Neural progenitor cell (in vitro differentiated cells): ENCODE measurements at regions not wholly inside any gene's neighbourhood (a gene's known extent, or its start where the extent isn't known, plus 50 kb on each side); places are given as distances from the start of the nearest gene placed in this dataset.
"Not testable (repeated sequence)": the region's sequence is repeated elsewhere in the genome, so short reads cannot be mapped to it uniquely, and the experiment has no call there.

Experiments used
- DNase-seq: peaks from one replicate; pipeline ENCODE4 v3.0.0-alpha.2; 2016; ENCODE audit warnings: low spot score
- H2AFZ ChIP-seq: fragments of 200-600 bp; sonication (generic); replicated peaks from 2 replicates; pipeline ENCODE4 v1.6.1; 2016; ENCODE audit warnings: antibody characterized with exemption
- H3F3A ChIP-seq: fragments of 200-600 bp; sonication (generic); 2 replicates; pipeline ENCODE4 v1.6.1; 2016; ENCODE audit warnings: antibody characterized with exemption, low read depth
- H3K27ac ChIP-seq: fragments of 200-600 bp; sonication (generic); 2 replicates; pipeline ENCODE4 v1.5.1; 2016; ENCODE audit warnings: mild to moderate bottlenecking
- H3K27me3 ChIP-seq: fragments of 200-600 bp; sonication (generic); 2 replicates; pipeline ENCODE4 v1.6.1; 2016; ENCODE audit warnings: mild to moderate bottlenecking, moderate library complexity
- H3K36me3 ChIP-seq: fragments of 200-600 bp; sonication (generic); 2 replicates; pipeline ENCODE4 v1.5.1; 2016
- H3K4me1 ChIP-seq: fragments of 200-600 bp; sonication (generic); 2 replicates; pipeline ENCODE4 v1.6.1; 2016; ENCODE audit warnings: mixed run types
- H3K4me2 ChIP-seq: fragments of 200-600 bp; sonication (generic); 2 replicates; pipeline ENCODE4 v1.6.1; 2016
- H3K4me3 ChIP-seq: fragments of 200-600 bp; sonication (generic); 2 replicates; pipeline ENCODE4 v1.5.1; 2016
- H3K79me2 ChIP-seq: fragments of 200-600 bp; sonication (generic); 2 replicates; pipeline ENCODE4 v1.6.1; 2016; ENCODE audit warnings: low read depth
- H3K9ac ChIP-seq: fragments of 200-600 bp; sonication (generic); 2 replicates; pipeline ENCODE4 v1.6.1; 2016
- H3K9me3 ChIP-seq: fragments of 200-600 bp; sonication (generic); 2 replicates; pipeline ENCODE4 v1.5.1; 2016; ENCODE audit warnings: low read depth
- H4K20me1 ChIP-seq: fragments of 200-600 bp; sonication (generic); 2 replicates; pipeline ENCODE4 v1.6.1; 2016; ENCODE audit warnings: low read depth
- H3K27ac Mint-ChIP-seq: 3 replicates; pipeline ENCODE4 v1.8.0; 2021; ENCODE audit warnings: mixed read lengths
- H3K27me3 Mint-ChIP-seq: 2 replicates; pipeline ENCODE4 v1.8.0; 2022; ENCODE audit warnings: low read depth, mild to moderate bottlenecking, inconsistent platforms, moderate library complexity, mixed read lengths; ENCODE audit not compliant: insufficient read depth
- H3K36me3 Mint-ChIP-seq: 3 replicates; pipeline ENCODE4 v1.8.0; 2021; ENCODE audit warnings: mixed read lengths
- H3K4me1 Mint-ChIP-seq: 3 replicates; pipeline ENCODE4 v1.8.0; 2021; ENCODE audit warnings: mixed read lengths
- H3K4me3 Mint-ChIP-seq: 3 replicates; pipeline ENCODE4 v1.8.0; 2021; ENCODE audit warnings: mild to moderate bottlenecking, moderate library complexity, mixed read lengths
- H3K9me3 Mint-ChIP-seq: 3 replicates; pipeline ENCODE4 v1.8.0; 2020; ENCODE audit warnings: mixed read lengths
- CTCF ChIP-seq: fragments of 200-600 bp; sonication (generic); IDR thresholded peaks from 2 replicates; pipeline ENCODE4 v1.5.1; 2017; ENCODE audit warnings: antibody characterized with exemption, mild to moderate bottlenecking
- EZH2 ChIP-seq: fragments of 200-600 bp; sonication (generic); IDR thresholded peaks from 2 replicates; pipeline ENCODE4 v1.6.1; 2017; ENCODE audit warnings: antibody characterized with exemption, mild to moderate bottlenecking, moderate library complexity
- EZH2phosphoT487 ChIP-seq: fragments of 200-600 bp; sonication (generic); IDR thresholded peaks from 2 replicates; pipeline ENCODE4 v1.6.1; 2017; ENCODE audit warnings: antibody characterized with exemption

- Histone ChIP-seq H3K9me3 (no peaks in the 10 kb centered on the region), H3F3A (no peaks in the 10 kb centered on the region), H3K4me2 (no peak overlapping the region), H3K36me3 (no peaks in the 10 kb centered on the region), H4K20me1 (no peaks in the 10 kb centered on the region), H3K79me2 (no peaks in the 10 kb centered on the region), H3K27me3 (no peaks in the 10 kb centered on the region), H3K4me1 (no peaks in the 10 kb centered on the region), H3K4me3 (no peak overlapping the region), H2AFZ (no peak overlapping the region), H3K27ac (no peak overlapping the region), H3K9ac (no peak overlapping the region)
- Mint-ChIP-seq H3K4me1 (peaks cover 4% of the 10 kb centered on the region), H3K27ac (no peak overlapping the region), H3K4me3 (no peak overlapping the region), H3K27me3 (peaks cover 2% of the 10 kb centered on the region), H3K9me3 (peaks cover 13% of the 10 kb centered on the region), H3K36me3 (no peaks in the 10 kb centered on the region)
- DNase-seq: peak; percentile 70
- TF ChIP-seq CTCF (peak; percentile 75), EZH2phosphoT487 (no peak), EZH2 (no peak)
Observed at GRCh38 chr15:98085003-98085639, 124.6 kb downstream of the ARRDC4 start.

GRCh38 chr15:98088307-98088945 lies 127.9 kb downstream of the ARRDC4 start:
- not testable (repeated sequence) for H3K4me3 ChIP-seq, H3K4me2 ChIP-seq, H3K79me2 ChIP-seq, H3K36me3 ChIP-seq, DNase-seq, H3F3A ChIP-seq, H3K4me3 Mint-ChIP-seq, H3K27me3 Mint-ChIP-seq, H3K27ac ChIP-seq, H3K27me3 ChIP-seq, H4K20me1 ChIP-seq, H3K4me1 ChIP-seq, H2AFZ ChIP-seq, H3K4me1 Mint-ChIP-seq, H3K9me3 ChIP-seq, H3K9ac ChIP-seq, H3K36me3 Mint-ChIP-seq, H3K27ac Mint-ChIP-seq
- peaks cover 15% of the 10 kb centered on the region for H3K9me3 Mint-ChIP-seq

GRCh38 chr15:98089352-98089751 lies 128.8 kb downstream of the ARRDC4 start:
- H3K79me2 ChIP-seq, H3K27ac ChIP-seq, H3K4me3 Mint-ChIP-seq, H3K27ac Mint-ChIP-seq, H3K4me1 ChIP-seq, H3K4me3 ChIP-seq, DNase-seq, H3K27me3 Mint-ChIP-seq, H3K4me1 Mint-ChIP-seq, H3F3A ChIP-seq, H2AFZ ChIP-seq, H4K20me1 ChIP-seq, H3K9ac ChIP-seq, H3K36me3 Mint-ChIP-seq, H3K9me3 ChIP-seq, H3K27me3 ChIP-seq, H3K36me3 ChIP-seq, H3K4me2 ChIP-seq: not testable (repeated sequence)
- peaks cover 15% of the 10 kb centered on the region for H3K9me3 Mint-ChIP-seq

GRCh38 chr15:98097986-98098385 lies 137.5 kb downstream of the ARRDC4 start:
- H3K9me3 ChIP-seq, H4K20me1 ChIP-seq, H3K79me2 ChIP-seq, DNase-seq, H3K36me3 Mint-ChIP-seq, H3K4me1 Mint-ChIP-seq, H3K27ac Mint-ChIP-seq, H3K9me3 Mint-ChIP-seq, H3K27me3 ChIP-seq, H3K27ac ChIP-seq, H3K4me2 ChIP-seq, H3K4me1 ChIP-seq, H3K36me3 ChIP-seq, H3K27me3 Mint-ChIP-seq, H3K4me3 ChIP-seq, H3K4me3 Mint-ChIP-seq, H3K9ac ChIP-seq, H3F3A ChIP-seq, H2AFZ ChIP-seq: not testable (repeated sequence)

GRCh38 chr15:98100606-98101005 lies 140.1 kb downstream of the ARRDC4 start:
- H3K9me3 Mint-ChIP-seq, H3K4me1 ChIP-seq, H3K27me3 ChIP-seq, H3K27me3 Mint-ChIP-seq, H3K4me2 ChIP-seq, H3F3A ChIP-seq, H3K4me3 ChIP-seq, H3K36me3 Mint-ChIP-seq, H3K79me2 ChIP-seq, H2AFZ ChIP-seq, H3K27ac ChIP-seq, H3K9ac ChIP-seq, H3K27ac Mint-ChIP-seq, H3K4me1 Mint-ChIP-seq, H3K4me3 Mint-ChIP-seq, H3K36me3 ChIP-seq, H3K9me3 ChIP-seq, H4K20me1 ChIP-seq, DNase-seq: not testable (repeated sequence)
